ENCODE measurements at regions not wholly inside any gene's neighbourhood (a gene's known extent, or its start where the extent isn't known, plus 50 kb on each side); places are given as distances from the start of the nearest gene placed in this dataset.

- TF ChIP-seq POLR2AphosphoS5 (IDR thresholded peaks at IDR 0.05) (no peak), POLR2A (IDR thresholded peaks at IDR 0.05) (no peak)
Observed at GRCh38 chr14:43161477-43161876, 1345.6 kb downstream of the FSCB start.

All from gastroesophageal sphincter (tissue), 2 donors.